IPS-NIHi7 (cell line): ENCODE measurements at regions not wholly inside any gene's neighbourhood (a gene's known extent, or its start where the extent isn't known, plus 50 kb on each side); places are given as distances from the start of the nearest gene placed in this dataset.

Experiments used
- DNase-seq: peaks from one replicate; pipeline ENCODE4 v3.0.0; 2012; ENCODE audit warnings: mixed read lengths; ENCODE audit errors: extremely low spot score

DNA sequence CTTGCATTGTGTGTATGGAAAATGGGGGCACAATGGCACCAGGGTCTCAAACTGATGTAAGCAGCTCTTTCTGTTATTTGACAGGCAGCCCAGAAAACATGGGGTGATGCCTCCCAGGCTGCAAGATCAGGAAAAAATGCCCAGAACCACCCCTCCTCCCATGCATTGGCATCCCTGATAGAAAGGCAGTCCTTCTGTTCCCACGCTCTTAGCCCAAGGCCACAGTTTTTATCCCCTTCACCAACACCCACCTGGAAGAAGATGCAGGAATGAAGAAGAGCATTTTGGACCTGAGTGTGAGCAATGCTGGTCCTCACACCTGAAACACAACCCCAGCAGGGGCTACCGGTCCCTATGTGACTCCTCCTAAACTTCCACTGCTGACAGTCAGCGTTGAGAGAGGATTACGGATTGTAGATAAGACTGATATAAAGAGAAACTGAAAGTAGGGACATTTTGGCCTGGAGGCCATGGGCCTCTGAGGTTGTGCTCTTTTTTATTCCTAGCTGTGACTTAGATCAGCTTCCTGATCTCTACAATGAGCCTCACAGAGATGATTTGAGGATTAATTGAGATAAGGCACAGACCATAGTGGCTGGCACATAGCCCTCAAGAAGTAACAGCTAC, 386.0 kb upstream of the ATP5MC3 start:
- DNase-seq = no peak

DNA sequence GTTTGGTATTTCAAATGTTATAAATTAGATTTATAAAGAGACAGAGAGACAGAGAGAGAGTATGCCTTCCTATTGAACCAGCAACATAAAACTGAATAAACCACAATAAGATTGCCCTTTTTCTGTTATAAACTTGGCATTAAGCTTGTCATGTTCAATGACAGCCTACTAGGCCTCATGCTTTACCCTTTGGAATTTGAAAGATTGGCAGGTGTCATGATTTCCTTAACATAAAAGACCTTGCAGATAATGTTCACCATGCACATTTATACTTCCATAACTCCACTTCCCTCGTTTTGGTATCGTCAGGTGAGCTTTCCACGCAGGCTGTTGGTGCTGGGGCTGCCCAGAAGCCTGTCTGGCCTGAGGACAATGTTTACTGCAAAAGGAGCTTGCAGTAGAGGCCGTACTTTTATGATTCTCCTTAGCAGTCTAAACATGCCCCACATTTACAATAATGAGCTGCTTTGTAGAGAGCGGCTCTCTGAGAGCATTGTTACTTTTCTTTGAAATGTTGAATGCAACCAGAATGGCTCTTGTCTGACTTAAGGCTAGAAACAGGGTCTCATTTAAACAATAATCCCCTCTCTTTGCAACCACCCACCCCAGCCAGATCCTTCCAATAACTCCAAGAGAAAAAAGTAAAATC, 379.1 kb upstream of the ATP5MC3 start:
- no peak for DNase-seq

DNA sequence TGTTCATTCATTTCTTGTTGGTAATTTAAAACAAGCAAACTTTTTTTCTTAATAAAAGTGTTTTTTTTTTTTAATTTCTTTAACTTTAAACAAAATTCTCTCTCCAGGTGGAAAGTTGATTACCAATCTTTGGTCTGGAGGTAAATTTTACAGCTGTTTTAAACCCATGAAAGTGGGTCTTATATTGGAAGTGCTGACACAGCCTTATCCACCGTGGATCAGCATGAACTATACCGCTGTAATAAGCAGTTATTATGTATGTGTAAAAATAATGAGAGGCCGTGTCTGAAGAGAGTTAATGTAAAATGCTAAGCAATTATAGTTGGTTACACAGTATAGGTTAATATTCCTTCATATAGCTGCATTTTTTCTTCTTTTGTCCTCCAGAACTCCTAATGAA, 378.1 kb upstream of the ATP5MC3 start:
- DNase-seq = no peak

DNA sequence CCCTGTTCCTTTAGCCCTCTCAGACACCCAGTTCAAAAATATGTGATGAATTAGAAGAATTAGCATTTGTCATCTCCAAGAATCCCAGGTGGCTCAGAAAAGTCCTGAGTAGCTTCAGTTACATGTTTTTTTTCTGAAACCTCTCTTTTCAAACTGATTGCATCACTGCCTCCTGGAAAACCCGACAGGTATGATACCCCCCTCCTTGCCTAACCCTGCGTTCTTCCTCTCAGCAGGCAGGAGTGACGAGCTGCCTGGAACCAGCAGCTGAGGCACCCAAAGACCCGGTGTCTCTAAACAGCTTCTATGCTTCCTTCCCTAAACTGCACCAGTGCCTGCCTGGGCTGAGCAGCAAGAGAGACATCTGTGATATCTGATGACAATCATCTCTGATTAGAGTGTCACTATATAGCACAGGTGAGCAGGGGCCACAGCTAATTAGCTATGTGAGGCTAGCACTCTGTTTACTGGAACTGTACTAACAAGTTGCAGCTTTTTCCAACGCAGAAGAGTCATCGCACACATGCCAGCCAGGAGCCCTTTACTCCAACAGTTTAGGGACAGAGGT, 376.4 kb upstream of the ATP5MC3 start:
- peak; percentile 25 for DNase-seq

DNA sequence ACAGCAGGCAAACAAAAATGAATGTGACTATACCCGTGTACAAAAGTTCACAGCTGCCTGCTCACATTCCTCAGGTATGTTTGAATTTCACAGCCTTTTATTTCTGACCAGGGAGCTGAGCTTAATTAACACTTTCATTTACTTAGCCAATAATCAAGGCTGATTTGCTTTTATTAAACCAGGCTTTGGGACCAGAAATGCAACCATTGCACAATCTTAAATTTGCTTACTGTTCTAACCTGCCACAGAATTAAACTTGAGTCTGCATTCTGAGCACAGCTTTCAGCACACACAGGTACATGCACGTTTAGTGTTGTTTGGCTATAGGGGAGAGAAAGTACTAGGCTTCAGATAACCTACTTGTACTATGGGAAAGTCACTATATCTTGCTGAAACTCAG, 372.4 kb upstream of the ATP5MC3 start:
- no peak for DNase-seq

DNA sequence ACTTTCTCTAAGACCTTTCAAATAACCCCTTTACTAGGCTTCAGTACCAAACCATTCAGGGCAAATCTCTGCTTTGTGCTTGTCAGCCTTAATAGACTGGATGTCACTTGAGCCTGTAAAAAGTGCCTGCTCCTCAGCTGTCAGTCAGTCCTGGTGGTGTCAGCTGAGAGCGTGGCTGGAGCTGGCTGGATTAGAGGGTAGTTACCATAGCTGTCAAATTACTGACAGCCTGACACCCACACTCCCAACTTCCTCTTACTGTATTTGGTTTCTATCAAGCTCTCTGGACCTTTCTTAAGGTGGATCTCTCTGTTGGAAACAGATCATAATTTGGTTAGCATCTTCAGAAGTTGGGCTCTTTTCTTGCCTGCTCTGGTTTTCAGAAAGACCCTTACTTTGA, 371.4 kb upstream of the ATP5MC3 start:
- DNase-seq = no peak

DNA sequence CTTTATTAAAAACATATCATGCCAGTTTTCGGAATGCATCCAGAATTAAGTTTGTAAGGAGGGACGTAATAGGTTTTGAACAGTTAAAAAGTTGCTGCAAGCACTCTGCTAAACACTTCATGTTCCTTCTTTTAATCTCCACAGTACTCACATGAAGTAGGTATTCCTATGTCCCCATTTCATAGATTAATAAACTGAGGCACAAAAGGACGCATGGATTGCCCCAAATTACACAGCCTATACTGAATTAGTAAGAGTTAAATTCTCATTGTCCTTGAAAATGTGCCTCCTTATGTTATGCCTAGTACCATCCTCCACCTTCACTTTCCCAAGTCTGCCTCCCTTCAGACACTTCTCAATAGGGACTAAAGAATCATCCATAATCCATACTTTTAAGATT, 358.9 kb upstream of the ATP5MC3 start:
- DNase-seq = no peak

DNA sequence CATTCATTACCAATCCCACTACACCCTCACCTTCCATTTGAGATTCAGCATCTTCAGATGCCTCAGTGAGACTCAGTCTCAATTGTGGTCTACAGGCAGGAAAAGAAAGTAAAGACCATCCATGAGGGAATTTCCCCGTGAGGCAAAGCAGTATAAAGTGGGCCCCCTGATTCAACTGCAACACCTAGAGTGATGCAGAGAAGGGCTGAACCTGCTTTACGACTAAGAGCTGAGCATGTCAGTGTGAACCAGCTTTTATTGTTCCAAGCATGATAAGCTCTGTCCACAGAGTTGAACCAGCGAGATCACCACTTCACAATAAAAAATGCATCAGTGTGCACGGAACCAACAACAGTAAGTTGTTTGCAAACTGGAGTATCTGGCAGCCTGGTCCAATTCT, 357.6 kb upstream of the ATP5MC3 start:
- no peak for DNase-seq

DNA sequence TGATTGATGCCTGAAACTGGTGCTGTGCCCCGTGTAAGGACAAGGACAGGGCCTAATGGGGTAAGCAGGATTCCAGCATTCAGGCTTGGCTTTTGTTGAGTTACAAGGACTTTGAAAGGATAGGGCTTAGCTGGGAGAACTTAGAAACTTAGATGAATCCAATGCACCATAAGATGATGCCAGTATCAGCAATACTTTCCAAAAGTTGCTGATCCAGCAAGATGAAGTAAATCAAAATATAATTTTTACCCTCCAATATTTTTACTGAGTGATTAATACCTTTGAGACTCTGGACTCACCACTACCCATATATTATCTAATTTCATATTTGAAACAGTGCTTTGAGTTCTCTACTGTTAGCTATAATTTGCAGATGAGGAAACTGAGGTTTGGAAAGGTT, 354.5 kb upstream of the ATP5MC3 start:
- no peak for DNase-seq

DNA sequence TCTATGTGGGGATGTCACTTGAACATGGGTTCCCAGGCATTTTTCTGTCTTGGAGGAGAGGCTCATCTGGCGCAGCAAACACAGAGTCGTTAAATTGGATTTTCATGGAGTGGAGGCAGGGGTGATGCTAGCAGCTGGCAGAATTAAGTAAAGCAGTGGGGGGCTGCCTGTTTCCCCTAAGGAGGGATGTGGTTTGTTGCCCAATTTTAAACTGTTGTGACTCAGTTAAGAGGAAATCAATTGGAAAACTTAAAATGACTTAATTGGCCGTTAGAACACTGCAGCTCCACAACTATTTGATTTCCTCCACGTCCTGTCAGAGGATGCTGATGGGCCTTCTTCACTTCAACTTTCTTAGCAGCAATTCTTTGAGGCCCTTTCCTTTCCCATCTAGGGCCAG, 354.1 kb upstream of the ATP5MC3 start:
- DNase-seq = no peak

DNA sequence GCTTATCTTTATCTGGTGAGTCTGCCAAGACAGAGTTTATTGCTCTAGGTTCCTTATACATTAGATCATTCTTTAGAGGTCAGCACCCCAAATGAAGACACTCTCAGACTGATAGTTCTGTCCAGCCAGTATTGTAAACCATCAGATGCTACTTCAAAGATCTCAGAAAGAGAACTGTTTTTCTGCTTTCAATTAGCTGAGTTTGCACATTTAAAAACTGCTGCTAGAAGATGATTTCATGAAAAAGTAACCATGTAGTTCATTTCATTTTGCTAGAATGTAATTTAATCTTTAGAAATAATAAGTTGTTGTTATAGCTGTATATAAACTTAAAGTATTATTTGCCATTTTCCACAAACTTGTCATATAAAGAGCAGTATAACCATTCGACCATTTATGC, 344.5 kb upstream of the ATP5MC3 start:
- DNase-seq = no peak

DNA sequence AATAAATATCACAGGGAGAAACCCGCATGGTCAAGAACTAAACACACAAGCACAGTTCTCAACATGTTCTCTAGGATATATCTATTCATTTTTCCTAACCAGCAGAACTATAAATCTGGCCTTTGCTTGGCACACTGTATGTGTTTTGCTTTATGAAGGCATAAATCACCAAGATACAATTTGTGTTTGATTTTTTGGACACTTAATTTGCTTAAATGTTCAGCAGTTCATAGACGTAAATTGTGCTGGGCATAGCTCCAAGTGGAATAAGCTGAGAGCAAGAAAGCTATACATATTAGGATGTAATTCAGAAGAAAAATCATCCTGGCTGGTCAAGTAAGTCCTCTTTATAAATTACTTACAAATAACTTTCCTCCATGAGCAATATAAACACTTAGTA, 341.5 kb upstream of the ATP5MC3 start:
- no peak for DNase-seq

DNA sequence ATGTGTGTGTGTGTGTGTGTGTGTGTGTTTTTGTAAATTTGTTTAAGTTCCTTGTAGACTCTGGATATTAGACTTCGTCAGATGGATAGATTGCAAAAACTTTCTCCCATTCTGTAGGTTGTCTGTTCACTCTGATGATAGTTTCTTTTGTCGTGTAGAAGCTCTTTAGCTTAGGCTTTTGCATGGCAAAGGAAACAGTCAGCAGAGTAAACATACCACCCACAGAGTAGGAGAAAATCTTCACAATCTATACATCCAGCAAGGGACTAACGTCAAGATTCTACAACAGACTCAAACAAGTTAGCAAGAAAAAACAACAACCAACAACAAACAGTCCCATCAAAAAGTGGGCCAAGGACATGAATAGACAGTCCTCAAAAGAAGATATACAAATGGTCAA, 336.7 kb upstream of the ATP5MC3 start:
- DNase-seq = no peak

DNA sequence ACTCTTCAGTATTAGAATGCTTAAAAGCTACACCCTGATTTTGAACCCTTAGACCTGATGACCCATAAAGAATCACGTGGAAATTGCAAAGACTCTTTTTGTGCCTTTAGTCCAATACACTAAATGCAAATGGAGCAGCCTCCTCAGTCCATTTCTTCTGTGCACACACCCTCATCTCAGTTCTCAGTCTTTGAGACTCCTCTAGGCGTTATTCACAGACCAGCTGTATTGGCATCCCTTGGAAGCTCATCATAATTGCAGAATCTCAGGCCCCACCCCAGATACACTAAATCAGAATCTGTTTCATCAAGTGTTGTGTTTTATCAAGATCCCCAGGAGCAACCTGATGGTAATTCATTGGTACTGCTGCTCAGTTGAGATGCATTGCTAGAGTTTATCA, 335.0 kb upstream of the ATP5MC3 start:
- no peak for DNase-seq

DNA sequence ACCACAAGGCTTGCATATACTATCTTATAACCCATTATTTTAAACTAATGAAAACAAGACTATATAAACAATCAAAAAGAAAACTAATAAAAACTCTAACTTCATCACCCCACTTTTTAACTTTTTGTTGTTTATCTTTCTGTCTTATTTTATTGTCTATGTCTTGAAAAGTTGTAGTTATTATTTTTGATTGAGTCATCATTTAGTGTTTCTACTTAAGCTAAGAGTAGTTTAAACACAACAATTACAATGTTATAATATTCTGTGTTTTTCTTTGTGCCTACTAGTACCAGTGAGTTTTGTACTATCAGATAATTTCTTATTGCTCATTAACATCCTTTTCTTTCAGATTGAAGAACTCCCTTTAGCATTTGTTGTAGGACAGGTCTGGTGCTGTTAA, 318.7 kb upstream of the ATP5MC3 start:
- no peak for DNase-seq

DNA sequence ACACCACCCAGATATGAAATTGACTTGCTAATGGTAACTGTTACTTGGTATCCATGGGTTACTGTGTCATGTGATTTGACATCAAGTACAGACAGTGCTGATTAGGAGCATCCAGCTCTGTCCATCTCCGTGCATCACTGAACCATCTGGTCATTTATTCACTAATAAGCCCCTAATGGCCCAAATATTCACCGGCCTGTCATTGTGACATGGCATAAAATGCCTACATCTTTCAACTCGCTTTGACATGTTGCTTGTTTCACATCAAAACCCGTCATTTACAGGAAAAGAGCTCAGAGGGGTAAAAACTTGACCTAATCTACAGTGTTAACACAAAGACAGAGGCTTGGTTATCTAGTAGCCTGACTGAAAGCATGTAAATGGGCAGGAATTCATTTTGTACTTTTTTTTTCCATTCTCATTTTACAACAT, 308.9 kb upstream of the ATP5MC3 start:
- DNase-seq = no peak

DNA sequence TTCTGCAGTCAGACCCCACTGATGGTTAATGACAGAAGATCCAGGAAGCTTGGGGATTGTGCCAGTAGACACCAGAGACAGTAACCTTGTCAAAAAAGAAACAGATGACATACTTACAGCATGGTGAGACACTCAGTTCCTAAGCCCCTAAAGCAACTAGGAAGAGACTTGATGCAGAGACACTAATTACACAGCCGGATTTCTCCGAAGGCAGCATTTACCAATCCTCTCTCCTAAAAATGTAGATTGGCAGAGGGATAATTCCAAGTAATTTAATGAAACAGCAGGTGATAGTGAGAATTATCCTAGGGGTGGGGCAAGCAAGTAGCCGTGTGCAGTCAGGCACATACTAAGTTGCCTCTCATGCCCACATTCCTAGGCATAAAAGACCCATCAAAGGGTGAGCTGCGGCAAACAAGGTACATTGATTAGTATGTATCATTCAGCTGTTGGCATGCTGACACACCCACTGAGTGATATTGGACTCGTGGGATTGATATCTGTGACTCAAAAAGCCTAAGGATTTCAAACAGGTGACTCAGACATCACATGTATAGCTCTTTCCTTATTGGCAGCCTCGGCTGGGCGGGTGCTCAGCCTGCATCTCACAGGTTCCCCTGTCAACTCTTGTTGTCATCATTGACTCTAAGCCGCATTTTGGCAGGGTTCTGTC, 296.7 kb upstream of the ATP5MC3 start:
- no peak for DNase-seq

DNA sequence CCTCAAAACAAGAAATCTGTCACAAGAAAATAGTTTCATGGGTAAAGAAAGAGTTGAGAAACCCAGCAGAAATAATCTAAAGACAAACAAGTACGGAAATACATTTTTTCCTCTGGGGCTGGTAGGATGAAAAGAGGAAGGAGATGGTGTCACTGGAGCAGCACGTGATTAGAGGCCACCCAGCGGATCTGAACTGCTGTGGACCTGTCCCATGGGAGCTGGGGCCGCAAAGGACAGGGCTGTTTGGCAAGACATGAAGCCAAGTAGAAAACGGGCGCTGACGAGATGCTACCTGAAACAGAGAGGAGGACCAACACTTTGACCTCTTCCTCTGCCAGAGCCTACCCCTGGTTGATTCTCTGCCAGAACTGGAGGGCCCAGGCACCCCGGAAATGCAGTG, 295.4 kb upstream of the ATP5MC3 start:
- no peak for DNase-seq

DNA sequence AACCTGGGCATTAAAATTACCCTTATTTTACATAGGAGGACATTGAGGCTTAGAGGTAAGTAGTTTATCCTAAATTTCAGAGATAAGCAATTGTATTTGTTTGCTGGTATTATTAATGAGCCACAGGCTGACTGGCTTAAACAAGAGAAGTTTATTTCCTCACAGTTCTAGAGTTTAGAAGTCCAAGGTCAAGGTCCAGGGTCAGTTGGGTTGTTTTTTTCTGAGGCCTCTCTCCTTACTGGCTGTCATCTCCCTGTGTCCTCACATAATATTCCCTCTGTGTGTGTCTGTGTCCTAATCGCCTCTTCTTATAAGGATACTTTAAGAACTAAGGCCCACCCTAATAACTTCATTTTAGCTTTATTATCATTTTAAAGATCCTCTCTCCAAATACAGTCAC, 294.9 kb upstream of the ATP5MC3 start:
- no peak for DNase-seq

DNA sequence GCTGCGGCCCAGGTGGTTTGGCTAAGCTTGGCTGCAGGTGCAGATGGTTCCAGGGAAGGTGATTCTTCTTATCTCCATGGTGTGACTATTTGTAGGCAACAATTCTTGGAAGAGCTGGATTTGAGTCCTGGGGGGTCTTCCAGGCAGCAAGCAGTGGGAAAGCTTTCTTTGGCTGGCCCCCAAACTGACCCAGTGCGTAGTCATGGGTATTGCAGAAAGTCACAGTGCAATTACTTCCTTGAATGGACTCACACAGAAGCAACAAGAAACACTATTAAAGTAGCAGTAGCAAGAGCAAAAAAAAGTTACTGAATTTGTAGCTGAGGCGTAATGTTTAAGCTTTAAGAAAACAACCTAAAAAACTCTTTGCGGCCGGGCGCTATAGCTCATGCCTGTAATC, 293.6 kb upstream of the ATP5MC3 start:
- no peak for DNase-seq

DNA sequence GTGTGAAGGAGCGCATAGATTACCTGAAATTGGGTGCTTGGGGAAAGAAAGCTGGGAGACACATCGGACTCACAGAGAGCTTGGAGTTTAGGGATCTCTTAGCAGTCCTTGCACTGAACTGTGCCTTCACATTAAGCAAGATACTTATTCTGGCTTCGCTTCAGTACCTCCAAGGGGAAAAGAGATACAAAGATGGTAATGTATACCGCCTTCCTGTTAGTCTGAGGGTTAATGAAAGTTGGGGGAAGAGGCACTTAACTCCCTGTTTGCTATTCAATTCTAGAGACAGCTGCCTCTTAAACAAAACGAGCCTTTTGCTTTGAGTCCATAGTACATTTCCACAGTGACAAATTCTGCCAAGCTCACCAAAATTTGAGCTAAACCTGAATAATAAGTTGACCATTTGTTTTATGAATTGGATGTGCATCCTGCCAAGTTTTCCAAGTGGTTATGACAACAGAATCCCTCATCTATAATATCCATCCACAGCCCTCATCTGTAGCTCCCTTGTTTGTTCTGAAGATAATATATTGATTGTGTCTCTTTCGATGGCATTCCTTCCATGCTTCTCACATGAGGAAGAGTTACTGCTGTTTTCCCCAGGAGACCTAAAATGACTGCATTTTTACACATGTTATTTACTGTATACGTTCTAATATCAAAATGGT, 287.1 kb upstream of the ATP5MC3 start:
- DNase-seq = no peak

DNA sequence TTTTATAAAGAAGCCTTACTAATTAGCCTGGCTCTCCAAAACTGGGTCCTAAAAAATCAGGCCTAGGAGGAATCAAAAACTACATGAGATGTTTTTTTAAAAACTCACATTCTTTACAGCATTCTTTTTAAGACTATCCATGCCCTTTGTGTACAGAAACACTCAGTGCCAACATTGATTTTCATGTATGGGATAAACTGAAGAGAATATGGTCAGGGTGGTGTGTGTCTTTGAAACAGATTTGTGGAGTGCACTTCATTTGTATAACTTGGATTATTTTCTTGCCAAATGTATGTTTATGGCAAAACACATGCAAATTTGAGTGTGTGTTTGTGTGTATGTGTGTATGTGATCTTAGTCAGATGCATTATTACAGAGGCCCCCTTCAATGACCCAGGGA, 283.6 kb upstream of the ATP5MC3 start:
- DNase-seq = no peak

DNA sequence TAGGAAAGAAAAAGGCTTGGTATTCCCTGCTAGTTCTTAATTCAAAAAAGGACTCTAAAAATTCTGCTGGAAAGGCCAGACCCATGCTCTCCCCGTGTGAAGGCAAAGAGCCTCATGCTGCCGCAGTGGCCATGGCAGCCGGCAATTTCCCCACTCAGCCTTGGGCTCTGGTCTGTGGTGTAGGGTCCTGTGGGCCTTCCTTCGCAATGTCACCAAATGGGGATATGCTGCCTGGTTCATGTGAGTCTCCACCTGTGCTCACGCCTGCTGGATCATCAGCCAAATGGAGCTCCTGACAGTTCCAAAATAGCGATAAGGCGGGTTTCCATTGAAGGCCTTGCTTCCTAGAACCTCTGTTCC, 282.8 kb upstream of the ATP5MC3 start:
- DNase-seq = no peak
